GM21367 (cell line): ENCODE measurements at regions not wholly inside any gene's neighbourhood (a gene's known extent, or its start where the extent isn't known, plus 50 kb on each side); places are given as distances from the start of the nearest gene placed in this dataset.
A peak's percentile ranks its signal among the peaks of the same experiment; 100 is the strongest.

ENCODE experiments used
- ATAC-seq: cut with Tn5 transposase; IDR thresholded peaks from one replicate; pipeline ENCODE4 v1.9.1; 2021; ENCODE audit not compliant: unreplicated experiment

GRCh38 chr2:136062066-136062837 is 55.7 kb downstream of the CXCR4 start:
- ATAC-seq: no peak

GRCh38 chr2:136060416-136060815 is 57.5 kb downstream of the CXCR4 start:
- ATAC-seq: no peak

- peak; percentile 39 for ATAC-seq
These were observed 58.9 kb downstream of the CXCR4 start for GRCh38 chr2:136059036-136059472.

GRCh38 chr2:136058262-136058661 is 59.7 kb downstream of the CXCR4 start:
- ATAC-seq: no peak

- no peak for ATAC-seq
These were observed 60.2 kb downstream of the CXCR4 start for GRCh38 chr2:136057802-136058140.

GRCh38 chr2:136057023-136057801 is 60.7 kb downstream of the CXCR4 start:
- peak; percentile 33 for ATAC-seq

- ATAC-seq: peak; percentile 25
These were observed 61.8 kb downstream of the CXCR4 start for GRCh38 chr2:136055929-136056688.

- ATAC-seq: no peak
These were observed 63.1 kb downstream of the CXCR4 start for GRCh38 chr2:136054856-136055255.

GRCh38 chr2:136052369-136053362 is 65.3 kb downstream of the CXCR4 start:
- ATAC-seq: no peak

- ATAC-seq: no peak
These were observed 66.3 kb upstream of the DARS1 start for GRCh38 chr2:136051725-136052048.

- no peak for ATAC-seq
These were observed 65.7 kb upstream of the DARS1 start for GRCh38 chr2:136051001-136051724.

GRCh38 chr2:136049991-136050920 is 64.8 kb upstream of the DARS1 start:
- ATAC-seq: no peak

- ATAC-seq: no peak
These were observed 63.8 kb upstream of the DARS1 start for GRCh38 chr2:136049011-136049742.

- ATAC-seq: no peak
These were observed 60.6 kb upstream of the DARS1 start for GRCh38 chr2:136045835-136046570.

GRCh38 chr2:136045344-136045743 is 59.9 kb upstream of the DARS1 start:
- no peak for ATAC-seq
